AG09319 (cell line): ENCODE measurements at regions not wholly inside any gene's neighbourhood (a gene's known extent, or its start where the extent isn't known, plus 50 kb on each side); places are given as distances from the start of the nearest gene placed in this dataset.

Source experiments
- DNase-seq: peaks from one replicate; pipeline ENCODE4 v3.0.0-alpha.2; 2010; ENCODE audit warnings: low read depth; ENCODE audit errors: extremely low read depth
- CTCF ChIP-seq: IDR thresholded peaks from 2 replicates; pipeline ENCODE4 v1.5.1; 2011; ENCODE audit warnings: low read depth, mild to moderate bottlenecking, inconsistent platforms, low read length, moderate library complexity

GRCh38 chr16:73568769-73569168, 520.8 kb upstream of the ZFHX3 start:
- TF ChIP-seq CTCF = no peak
- DNase-seq = no peak

DNA sequence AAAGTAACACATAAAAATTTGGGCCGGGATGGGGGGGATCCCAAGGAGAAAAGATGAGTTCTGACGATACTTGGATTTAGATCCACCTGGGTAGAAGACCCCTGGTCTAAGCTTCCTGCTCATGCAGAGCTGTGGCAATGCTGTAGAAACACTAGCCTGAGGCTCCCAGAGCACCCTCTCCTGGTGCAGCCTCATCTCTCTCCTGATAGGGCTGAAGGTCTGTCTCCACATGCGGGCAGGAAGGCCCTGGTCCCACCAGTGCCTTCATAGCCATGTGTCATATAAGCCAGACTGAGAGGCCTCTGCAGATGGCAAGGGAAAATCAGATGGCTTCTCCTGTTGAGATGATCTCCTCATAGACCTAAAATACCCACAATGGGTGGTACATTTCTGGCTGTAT, 518.0 kb upstream of the ZFHX3 start:
- no peak for TF ChIP-seq CTCF
- no peak for DNase-seq

- TF ChIP-seq CTCF = no peak
Measured at GRCh38 chr16:73565263-73565662, 517.3 kb upstream of the ZFHX3 start.

GRCh38 chr16:73563709-73564108, 515.8 kb upstream of the ZFHX3 start:
- TF ChIP-seq CTCF = no peak
- no peak for DNase-seq

More at GRCh38 chr16:73565263-73565662, 517.3 kb upstream of the ZFHX3 start:
- DNase-seq = no peak

- DNase-seq = no peak
- TF ChIP-seq CTCF = no peak
Measured at GRCh38 chr16:73560497-73560896, 512.6 kb upstream of the ZFHX3 start.

- no peak for DNase-seq
- TF ChIP-seq CTCF = no peak
Measured at GRCh38 chr16:73558219-73558618, 510.3 kb upstream of the ZFHX3 start.

GRCh38 chr16:73553941-73554660, 506.2 kb upstream of the ZFHX3 start:
- no peak for DNase-seq
- TF ChIP-seq CTCF = no peak
